ENCODE measurements at regions not wholly inside any gene's neighbourhood (a gene's known extent, or its start where the extent isn't known, plus 50 kb on each side); places are given as distances from the start of the nearest gene placed in this dataset.

- no peak for TF ChIP-seq CTCF (IDR thresholded peaks at IDR 0.05; ENCODE audit: low read depth, low read length)
- no peak for TF ChIP-seq EZH2phosphoT487 (IDR thresholded peaks at IDR 0.05; ENCODE audit: low read depth)
Observed at GRCh38 chr15:62494197-62494596, 329.1 kb upstream of the C2CD4B start.

Data from OCI-LY3 (cell line).